ENCODE measurements at regions not wholly inside any gene's neighbourhood (a gene's known extent, or its start where the extent isn't known, plus 50 kb on each side); places are given as distances from the start of the nearest gene placed in this dataset.

- H3K36me3 ChIP-seq (ENCODE audit: control insufficient read depth in 4 of 4, insufficient read depth in 3 of 4, low read depth in 1 of 4, low read length in 3 of 4): no peaks in the 10 kb centered on the region
- no peak for DNase-seq (ENCODE audit: low spot score)
- no peak overlapping the region for H3K4me3 ChIP-seq (ENCODE audit: low read depth in 1 of 3, low read length in 3 of 3)
- 82% methylated on average over 4 of the region's 4 CpGs for WGBS
- H3K27ac ChIP-seq (ENCODE audit: low read depth in 1 of 2, low read length in 2 of 2): no peak overlapping the region
- H3K4me1 ChIP-seq (ENCODE audit: control insufficient read depth in 4 of 4, insufficient read depth in 4 of 4, low read length in 3 of 4): no peaks in the 10 kb centered on the region
- peaks cover 0 to 2% (median 0%) of the 10 kb centered on the region in 4 donors for H3K27me3 ChIP-seq (ENCODE audit: control insufficient read depth in 4 of 4, insufficient read depth in 4 of 4, low read length in 3 of 4)
- H3K9me3 ChIP-seq (ENCODE audit: control insufficient read depth in 4 of 4, low read length in 3 of 4): no peaks in the 10 kb centered on the region
- TF ChIP-seq HNF4G (IDR thresholded peaks at IDR 0.05) (no peak), TAF1 (conservative IDR thresholded peaks at IDR 0.05) (no peak), FOXA2 (IDR thresholded peaks at IDR 0.05) (no peak), CTCF (IDR thresholded peaks at IDR 0.05; ENCODE audit: low read depth, low read length, missing input control) (no peak), YY1 (IDR thresholded peaks at IDR 0.05) (no peak), JUND (IDR thresholded peaks at IDR 0.05) (no peak), RXRA (IDR thresholded peaks at IDR 0.05) (no peak), ATF3 (IDR thresholded peaks at IDR 0.05) (no peak), MAX (IDR thresholded peaks at IDR 0.05) (no peak), REST (IDR thresholded peaks at IDR 0.05) (no peak), RAD21 (IDR thresholded peaks at IDR 0.05) (no peak), FOXA1 (IDR thresholded peaks at IDR 0.05) (no peak), HNF4A (conservative IDR thresholded peaks at IDR 0.05) (no peak), SP1 (IDR thresholded peaks at IDR 0.05) (no peak), ZBTB33 (IDR thresholded peaks at IDR 0.05) (no peak)
- no peak overlapping the region for H3K9ac ChIP-seq (ENCODE audit: low read depth in 1 of 2, low read length in 2 of 2)
These were observed 673.6 kb downstream of the MATN1 start for GRCh38 chr1:30049748-30050296.

- H3K36me3 ChIP-seq (ENCODE audit: control insufficient read depth in 4 of 4, insufficient read depth in 3 of 4, low read depth in 1 of 4, low read length in 3 of 4): no peaks in the 10 kb centered on the region
- H3K27ac ChIP-seq (ENCODE audit: low read depth in 1 of 2, low read length in 2 of 2): no peak overlapping the region
- H3K4me3 ChIP-seq (ENCODE audit: low read depth in 1 of 3, low read length in 3 of 3): no peak overlapping the region
- no peak for DNase-seq (ENCODE audit: low spot score)
- H3K4me1 ChIP-seq (ENCODE audit: control insufficient read depth in 4 of 4, insufficient read depth in 4 of 4, low read length in 3 of 4): no peaks in the 10 kb centered on the region
- 91% methylated on average over 5 of the region's 5 CpGs for WGBS
- peaks cover 0 to 2% (median 0%) of the 10 kb centered on the region in 4 donors for H3K27me3 ChIP-seq (ENCODE audit: control insufficient read depth in 4 of 4, insufficient read depth in 4 of 4, low read length in 3 of 4)
- H3K9me3 ChIP-seq (ENCODE audit: control insufficient read depth in 4 of 4, low read length in 3 of 4): no peaks in the 10 kb centered on the region
- H3K9ac ChIP-seq (ENCODE audit: low read depth in 1 of 2, low read length in 2 of 2): no peak overlapping the region
- no peak for TF ChIP-seq FOXA2 (IDR thresholded peaks at IDR 0.05)
- TF ChIP-seq JUND (IDR thresholded peaks at IDR 0.05): no peak
- TF ChIP-seq EGR1 (IDR thresholded peaks at IDR 0.05; ENCODE audit: low read depth in 2 of 2): no peak
- TF ChIP-seq FOXA1 (IDR thresholded peaks at IDR 0.05): no peak
- TF ChIP-seq YY1 (IDR thresholded peaks at IDR 0.05): no peak
- no peak for TF ChIP-seq NR2F2 (IDR thresholded peaks at IDR 0.05)
- no peak for TF ChIP-seq SP1 (IDR thresholded peaks at IDR 0.05)
- TF ChIP-seq HNF4G (IDR thresholded peaks at IDR 0.05): no peak
- no peak for TF ChIP-seq ATF3 (IDR thresholded peaks at IDR 0.05)
- TF ChIP-seq TAF1 (conservative IDR thresholded peaks at IDR 0.05): no peak
- TF ChIP-seq ZBTB33 (IDR thresholded peaks at IDR 0.05): no peak
- TF ChIP-seq HNF4A (conservative IDR thresholded peaks at IDR 0.05): no peak
- TF ChIP-seq RAD21 (IDR thresholded peaks at IDR 0.05): no peak
- no peak for TF ChIP-seq REST (IDR thresholded peaks at IDR 0.05)
These were observed 674.5 kb downstream of the MATN1 start for GRCh38 chr1:30048905-30049304.
